GM12801 (cell line): ENCODE measurements at regions not wholly inside any gene's neighbourhood (a gene's known extent, or its start where the extent isn't known, plus 50 kb on each side); places are given as distances from the start of the nearest gene placed in this dataset.

ENCODE experiments used
- TF ChIP-seq, protein P1 (sequence below): IDR thresholded peaks from one replicate; pipeline ENCODE4 v1.5.1; 2011; ENCODE audit warnings: control low read depth; ENCODE audit not compliant: insufficient read length; ENCODE audit errors: extremely low read depth

DNA sequence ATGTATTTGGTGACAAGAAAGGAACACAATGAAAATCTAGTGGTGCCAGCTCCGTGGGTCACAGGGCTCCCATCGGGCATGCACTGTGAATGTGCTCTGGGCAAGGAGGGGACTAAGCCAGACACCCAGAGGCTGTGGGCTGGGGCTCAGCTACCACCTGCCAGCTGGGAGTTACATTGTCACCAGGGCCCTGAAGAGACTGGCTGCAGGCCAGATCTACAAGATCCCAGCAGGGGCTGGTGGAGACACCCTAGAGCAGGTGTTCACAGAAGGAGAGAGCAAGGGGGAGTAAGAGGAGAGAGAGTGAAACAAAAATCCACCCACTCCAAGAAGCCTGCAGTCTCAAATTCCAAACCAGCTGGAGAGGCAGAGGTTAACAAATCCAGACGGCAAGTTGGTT, 116.6 kb upstream of the ADCY1 start:
- TF ChIP-seq, protein P1, sequence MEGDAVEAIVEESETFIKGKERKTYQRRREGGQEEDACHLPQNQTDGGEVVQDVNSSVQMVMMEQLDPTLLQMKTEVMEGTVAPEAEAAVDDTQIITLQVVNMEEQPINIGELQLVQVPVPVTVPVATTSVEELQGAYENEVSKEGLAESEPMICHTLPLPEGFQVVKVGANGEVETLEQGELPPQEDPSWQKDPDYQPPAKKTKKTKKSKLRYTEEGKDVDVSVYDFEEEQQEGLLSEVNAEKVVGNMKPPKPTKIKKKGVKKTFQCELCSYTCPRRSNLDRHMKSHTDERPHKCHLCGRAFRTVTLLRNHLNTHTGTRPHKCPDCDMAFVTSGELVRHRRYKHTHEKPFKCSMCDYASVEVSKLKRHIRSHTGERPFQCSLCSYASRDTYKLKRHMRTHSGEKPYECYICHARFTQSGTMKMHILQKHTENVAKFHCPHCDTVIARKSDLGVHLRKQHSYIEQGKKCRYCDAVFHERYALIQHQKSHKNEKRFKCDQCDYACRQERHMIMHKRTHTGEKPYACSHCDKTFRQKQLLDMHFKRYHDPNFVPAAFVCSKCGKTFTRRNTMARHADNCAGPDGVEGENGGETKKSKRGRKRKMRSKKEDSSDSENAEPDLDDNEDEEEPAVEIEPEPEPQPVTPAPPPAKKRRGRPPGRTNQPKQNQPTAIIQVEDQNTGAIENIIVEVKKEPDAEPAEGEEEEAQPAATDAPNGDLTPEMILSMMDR = no peak

- TF ChIP-seq, protein P1 = no peak
Observed at GRCh38 chr7:45459476-45459875, 114.7 kb upstream of the ADCY1 start.

DNA sequence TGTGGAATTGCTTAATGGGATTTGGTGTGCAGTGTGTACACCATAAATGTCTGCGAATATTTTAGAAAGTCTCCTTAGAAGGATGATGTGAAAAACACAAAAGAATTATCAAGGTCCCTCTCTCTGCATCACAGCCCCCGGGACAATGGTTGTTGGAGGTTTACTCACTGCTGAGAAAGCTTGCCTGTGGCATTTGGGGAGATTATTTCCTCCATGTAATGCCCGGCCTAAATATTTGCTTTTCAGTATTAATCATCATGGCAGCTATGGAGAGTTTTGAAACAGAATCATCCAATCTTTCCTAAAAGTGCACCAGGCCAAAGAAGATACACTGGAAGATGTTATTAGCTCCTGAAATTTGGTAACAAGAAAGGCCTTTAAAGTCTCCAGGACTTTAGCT, 113.8 kb upstream of the ADCY1 start:
- TF ChIP-seq, protein P1 = no peak

DNA sequence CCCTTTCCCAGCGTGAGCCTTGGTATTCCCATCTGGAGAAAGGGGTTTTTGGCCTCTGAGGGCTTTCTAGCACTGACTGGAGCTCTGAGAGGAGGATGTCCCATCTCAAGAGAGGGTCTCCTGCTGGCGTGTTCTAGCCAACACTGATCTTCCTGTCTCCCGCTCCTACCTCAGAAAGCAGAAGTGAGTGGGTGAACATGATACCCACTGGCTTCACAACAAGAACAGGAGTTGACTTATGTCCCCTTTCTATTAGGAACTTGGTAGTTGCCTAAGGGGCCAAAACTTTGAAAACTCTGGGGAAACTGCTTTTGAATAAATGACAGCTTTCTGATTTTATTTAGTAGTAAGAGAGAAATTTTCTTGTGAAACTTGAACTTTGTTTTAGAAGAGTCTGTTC, 113.1 kb upstream of the ADCY1 start:
- TF ChIP-seq, protein P1 = no peak

- TF ChIP-seq, protein P1 = no peak
Observed at GRCh38 chr7:45469103-45469502, 105.1 kb upstream of the ADCY1 start.

- TF ChIP-seq, protein P1 = no peak
Observed at GRCh38 chr7:45470031-45470430, 104.1 kb upstream of the ADCY1 start.

- TF ChIP-seq, protein P1 = no peak
Observed at GRCh38 chr7:45479781-45480180, 94.4 kb upstream of the ADCY1 start.

DNA sequence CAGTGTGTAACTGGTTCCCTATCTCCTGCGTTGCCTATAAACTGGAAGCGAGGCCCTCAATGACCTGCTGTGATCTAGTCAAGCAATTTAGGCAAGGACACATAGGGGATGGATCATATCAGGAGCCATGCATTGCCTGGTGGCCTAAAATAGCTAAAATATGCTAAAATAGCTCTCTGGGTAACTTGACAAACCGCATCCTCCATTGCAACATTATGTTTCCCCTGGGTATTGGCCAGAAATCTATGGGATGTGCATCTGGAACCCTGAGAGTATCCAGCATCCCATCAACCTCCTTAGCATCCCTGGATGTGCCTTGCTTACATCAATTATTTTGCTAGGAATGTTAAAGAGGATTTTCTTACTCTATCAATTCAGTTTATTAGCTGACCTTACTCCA, 91.7 kb upstream of the ADCY1 start:
- TF ChIP-seq, protein P1 = no peak
